ENCODE measurements at regions not wholly inside any gene's neighbourhood (a gene's known extent, or its start where the extent isn't known, plus 50 kb on each side); places are given as distances from the start of the nearest gene placed in this dataset.
"Not testable (repeated sequence)": the region's sequence is repeated elsewhere in the genome, so short reads cannot be mapped to it uniquely, and the experiment has no call there.

DNA sequence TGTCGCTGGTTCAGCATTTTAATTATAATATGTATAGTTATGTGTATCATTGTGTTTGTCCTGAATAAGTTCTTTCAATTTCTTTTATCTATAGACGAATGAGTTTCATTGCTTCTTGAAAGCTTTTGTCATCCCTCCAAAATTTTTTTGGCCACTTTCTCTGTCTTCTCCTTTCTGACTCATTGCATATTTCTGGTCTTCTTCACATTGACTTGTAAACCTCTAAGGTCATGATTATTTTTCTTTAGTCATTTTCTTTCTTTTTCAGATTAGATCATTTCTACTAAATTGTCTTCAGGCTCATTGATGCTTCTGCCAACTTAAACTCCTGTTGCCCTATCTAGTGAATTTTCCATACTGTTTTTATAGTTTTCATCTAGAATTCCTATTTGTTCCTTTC lies 555.1 kb downstream of the RPIA start:
- intact Hi-C loops (cut with micrococcal nuclease); H3K27me3 Mint-ChIP-seq (ENCODE audit: low read depth in 3 of 3); H3K4me2 ChIP-seq (replicated peaks; ENCODE audit: extremely low read depth, low read length, poor library complexity, severe bottlenecking); H3K36me3 ChIP-seq (replicated peaks in 1 of 2; ENCODE audit: control insufficient read depth in 1 of 2, insufficient read depth in 2 of 2, low read length in 2 of 2); H3K4me3 Mint-ChIP-seq; H2AFZ ChIP-seq (ENCODE audit: insufficient read depth, low read depth, low read length, poor library complexity, severe bottlenecking); H3K9ac ChIP-seq (ENCODE audit: insufficient read depth, low read length, poor library complexity, severe bottlenecking); H3K4me1 ChIP-seq (ENCODE audit: control insufficient read depth in 1 of 2, insufficient read depth in 2 of 2, low read length in 2 of 2); H3K27me3 ChIP-seq (ENCODE audit: control insufficient read depth in 2 of 2, insufficient read depth in 2 of 2, low read length in 2 of 2); H3K79me2 ChIP-seq (ENCODE audit: insufficient read depth, low read length); H3K36me3 Mint-ChIP-seq; H3K4me3 ChIP-seq (replicated peaks in 1 of 3; ENCODE audit: low read depth in 2 of 3, low read length in 3 of 3); H3K9me3 ChIP-seq (replicated peaks in 1 of 2; ENCODE audit: control insufficient read depth in 1 of 2, insufficient read depth in 1 of 2, low read length in 2 of 2); H3K27ac ChIP-seq (ENCODE audit: low read depth in 1 of 2, low read length in 2 of 2); H4K20me1 ChIP-seq (ENCODE audit: insufficient read depth, low read length); H3K9me3 Mint-ChIP-seq; DNase-seq; H3K27ac Mint-ChIP-seq: not testable (repeated sequence)
- WGBS (ENCODE audit: insufficient coverage), result no CpG with 5 or more reads among the region's 2 CpGs
- H3K4me1 Mint-ChIP-seq, result peaks cover 18% of the 10 kb centered on the region

DNA sequence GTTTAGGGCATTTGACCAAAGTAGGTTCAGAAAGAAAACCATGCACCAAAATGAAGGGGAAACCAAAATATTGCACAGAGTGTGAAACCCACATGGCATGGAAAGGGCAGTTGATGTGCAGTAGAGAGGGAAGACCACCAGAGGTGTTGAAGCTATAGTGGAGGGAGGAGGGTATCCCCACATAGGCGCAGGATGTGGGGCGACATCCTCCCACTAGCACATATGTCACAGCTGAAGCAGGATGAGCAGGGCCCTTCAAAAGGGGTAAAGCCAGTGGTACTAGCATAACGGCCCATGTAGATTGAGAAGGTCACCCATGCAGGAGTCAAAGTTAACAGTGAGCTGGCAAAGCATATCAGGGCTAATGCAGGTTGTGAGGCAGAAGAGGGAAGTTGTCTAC lies 563.5 kb downstream of the RPIA start:
- H3K79me2 ChIP-seq (ENCODE audit: insufficient read depth, low read length); H3K4me1 Mint-ChIP-seq; H3K9me3 Mint-ChIP-seq; H3K4me3 Mint-ChIP-seq; H3K4me3 ChIP-seq (replicated peaks in 1 of 3; ENCODE audit: low read depth in 2 of 3, low read length in 3 of 3); H3K36me3 ChIP-seq (replicated peaks in 1 of 2; ENCODE audit: control insufficient read depth in 1 of 2, insufficient read depth in 2 of 2, low read length in 2 of 2); DNase-seq; intact Hi-C loops (cut with micrococcal nuclease); H3K27me3 ChIP-seq (ENCODE audit: control insufficient read depth in 2 of 2, insufficient read depth in 2 of 2, low read length in 2 of 2); H3K4me2 ChIP-seq (replicated peaks; ENCODE audit: extremely low read depth, low read length, poor library complexity, severe bottlenecking); H4K20me1 ChIP-seq (ENCODE audit: insufficient read depth, low read length); H3K4me1 ChIP-seq (ENCODE audit: control insufficient read depth in 1 of 2, insufficient read depth in 2 of 2, low read length in 2 of 2); H3K9ac ChIP-seq (ENCODE audit: insufficient read depth, low read length, poor library complexity, severe bottlenecking); H3K9me3 ChIP-seq (replicated peaks in 1 of 2; ENCODE audit: control insufficient read depth in 1 of 2, insufficient read depth in 1 of 2, low read length in 2 of 2); H3K27ac Mint-ChIP-seq; H2AFZ ChIP-seq (ENCODE audit: insufficient read depth, low read depth, low read length, poor library complexity, severe bottlenecking); H3K27ac ChIP-seq (ENCODE audit: low read depth in 1 of 2, low read length in 2 of 2); H3K36me3 Mint-ChIP-seq; H3K27me3 Mint-ChIP-seq (ENCODE audit: low read depth in 3 of 3): not testable (repeated sequence)
- 100% methylated on average over 1 of the region's 3 CpGs for WGBS (ENCODE audit: insufficient coverage)

DNA sequence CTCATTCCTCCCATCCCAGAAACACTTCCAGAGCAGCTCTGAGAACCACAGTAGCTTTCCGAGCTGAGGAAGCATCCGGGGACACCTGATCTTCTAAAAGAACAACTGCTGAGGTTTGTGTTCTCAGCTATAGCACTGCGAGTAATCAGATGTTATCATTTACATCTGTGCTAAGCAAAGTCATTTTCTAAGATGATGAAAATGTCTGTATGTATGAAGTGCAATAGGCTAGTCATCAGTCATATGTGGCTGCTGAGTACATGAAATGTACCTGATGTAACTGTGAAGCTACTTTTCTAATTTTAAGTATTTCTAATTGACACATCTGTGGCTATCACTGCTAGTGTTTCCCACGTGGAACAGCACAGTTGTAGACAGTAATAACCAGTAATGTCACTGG lies 582.0 kb downstream of the RPIA start:
- H3K9me3 Mint-ChIP-seq; H3K27me3 Mint-ChIP-seq (ENCODE audit: low read depth in 3 of 3); H3K79me2 ChIP-seq (ENCODE audit: insufficient read depth, low read length); H3K36me3 Mint-ChIP-seq; H2AFZ ChIP-seq (ENCODE audit: insufficient read depth, low read depth, low read length, poor library complexity, severe bottlenecking); H3K4me2 ChIP-seq (replicated peaks; ENCODE audit: extremely low read depth, low read length, poor library complexity, severe bottlenecking); H3K4me3 Mint-ChIP-seq; H3K27me3 ChIP-seq (ENCODE audit: control insufficient read depth in 2 of 2, insufficient read depth in 2 of 2, low read length in 2 of 2); H3K27ac Mint-ChIP-seq; H3K36me3 ChIP-seq (replicated peaks in 1 of 2; ENCODE audit: control insufficient read depth in 1 of 2, insufficient read depth in 2 of 2, low read length in 2 of 2); intact Hi-C loops (cut with micrococcal nuclease); H3K9me3 ChIP-seq (replicated peaks in 1 of 2; ENCODE audit: control insufficient read depth in 1 of 2, insufficient read depth in 1 of 2, low read length in 2 of 2); H3K9ac ChIP-seq (ENCODE audit: insufficient read depth, low read length, poor library complexity, severe bottlenecking); H3K4me1 Mint-ChIP-seq; H3K4me3 ChIP-seq (replicated peaks in 1 of 3; ENCODE audit: low read depth in 2 of 3, low read length in 3 of 3); H3K4me1 ChIP-seq (ENCODE audit: control insufficient read depth in 1 of 2, insufficient read depth in 2 of 2, low read length in 2 of 2); DNase-seq; H4K20me1 ChIP-seq (ENCODE audit: insufficient read depth, low read length); H3K27ac ChIP-seq (ENCODE audit: low read depth in 1 of 2, low read length in 2 of 2): not testable (repeated sequence)
- WGBS (ENCODE audit: insufficient coverage), result no CpG with 5 or more reads among the region's 4 CpGs

DNA sequence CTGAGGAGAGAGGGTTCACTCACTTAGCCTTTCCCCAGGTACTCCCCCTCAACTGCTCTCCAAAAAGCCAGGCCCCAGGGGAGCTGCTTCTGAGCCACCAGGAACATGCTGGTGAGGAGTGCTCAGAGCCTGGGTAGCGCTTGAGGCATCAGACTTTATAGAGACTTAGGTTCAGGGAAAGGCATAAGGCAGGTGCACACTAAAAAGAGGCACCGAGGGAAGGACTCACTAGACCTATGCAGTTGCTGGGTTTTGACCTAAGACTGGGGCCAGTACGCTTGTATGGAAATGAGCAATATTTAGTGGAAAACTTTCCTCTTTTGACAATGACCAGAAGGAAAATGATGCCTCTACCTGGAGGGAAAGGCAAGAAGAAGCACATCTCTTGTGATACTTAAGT lies 589.1 kb downstream of the RPIA start:
- WGBS (ENCODE audit: insufficient coverage), result no CpG with 5 or more reads among the region's 3 CpGs
- intact Hi-C loops (cut with micrococcal nuclease), result not testable (repeated sequence)

More for the DNA sequence above, 589.1 kb downstream of the RPIA start:
- H3K4me2 ChIP-seq (replicated peaks; ENCODE audit: extremely low read depth, low read length, poor library complexity, severe bottlenecking); H3K79me2 ChIP-seq (ENCODE audit: insufficient read depth, low read length); H3K27me3 ChIP-seq (ENCODE audit: control insufficient read depth in 2 of 2, insufficient read depth in 2 of 2, low read length in 2 of 2); H3K4me3 Mint-ChIP-seq; H3K36me3 ChIP-seq (replicated peaks in 1 of 2; ENCODE audit: control insufficient read depth in 1 of 2, insufficient read depth in 2 of 2, low read length in 2 of 2); H3K4me1 ChIP-seq (ENCODE audit: control insufficient read depth in 1 of 2, insufficient read depth in 2 of 2, low read length in 2 of 2); H4K20me1 ChIP-seq (ENCODE audit: insufficient read depth, low read length); H3K27ac Mint-ChIP-seq; H3K9ac ChIP-seq (ENCODE audit: insufficient read depth, low read length, poor library complexity, severe bottlenecking); H3K9me3 ChIP-seq (replicated peaks in 1 of 2; ENCODE audit: control insufficient read depth in 1 of 2, insufficient read depth in 1 of 2, low read length in 2 of 2); DNase-seq; H3K9me3 Mint-ChIP-seq; H3K27me3 Mint-ChIP-seq (ENCODE audit: low read depth in 3 of 3); H3K27ac ChIP-seq (ENCODE audit: low read depth in 1 of 2, low read length in 2 of 2); H3K4me1 Mint-ChIP-seq; H3K36me3 Mint-ChIP-seq; H2AFZ ChIP-seq (ENCODE audit: insufficient read depth, low read depth, low read length, poor library complexity, severe bottlenecking); H3K4me3 ChIP-seq (replicated peaks in 1 of 3; ENCODE audit: low read depth in 2 of 3, low read length in 3 of 3): not testable (repeated sequence)

Measured in CD14-positive monocyte (primary cell).